A549 (cell line): ENCODE measurements at regions not wholly inside any gene's neighbourhood (a gene's known extent, or its start where the extent isn't known, plus 50 kb on each side); places are given as distances from the start of the nearest gene placed in this dataset.

Experiments
- BHLHE40 ChIP-seq: IDR thresholded peaks from 2 replicates; pipeline ENCODE4 v1.6.1; 2012; ENCODE audit warnings: low read depth, low read length, inconsistent platforms
- JUN ChIP-seq, 2 experiments: fragments of >200 bp; sonication (Bioruptor Twin); formaldehyde crosslinking; IDR thresholded peaks; 2 replicates in 1 of 2; 3 replicates in 1 of 2; pipeline ENCODE4 v1.6.1; 2016 to 2017
- MAFK ChIP-seq: fragments of 450-650 bp; IDR thresholded peaks from 2 replicates; pipeline ENCODE4 v1.6.1; 2014; ENCODE audit not compliant: partially characterized antibody
- NFE2L2 ChIP-seq: fragments of 150-350 bp; conservative IDR thresholded peaks from 2 replicates; pipeline ENCODE4 v1.6.1; 2014; ENCODE audit warnings: low read length
- POLR2A ChIP-seq: IDR thresholded peaks from 2 replicates; pipeline ENCODE4 v1.6.1; 2012; ENCODE audit warnings: mild to moderate bottlenecking, low read length
- RAD21 ChIP-seq, 2 experiments: fragments of >200 bp in 1 of 2; sonication (Bioruptor Twin) in 1 of 2; formaldehyde crosslinking in 1 of 2; IDR thresholded peaks in 1 of 2; conservative IDR thresholded peaks in 1 of 2; 2 replicates in 1 of 2; 3 replicates in 1 of 2; pipeline ENCODE4 v1.6.1; 2012 to 2018; ENCODE audit warnings: inconsistent platforms in 1 of 2
- SMC3 ChIP-seq: fragments of >200 bp; sonication (Bioruptor Twin); formaldehyde crosslinking; IDR thresholded peaks from 3 replicates; pipeline ENCODE4 v1.6.1; 2018; ENCODE audit warnings: inconsistent platforms
- USF2 ChIP-seq: fragments of 450-650 bp; IDR thresholded peaks from 2 replicates; pipeline ENCODE4 v1.6.1; 2014; ENCODE audit warnings: antibody characterized with exemption
- TF ChIP-seq, protein P1 (sequence below): fragments of >200 bp; sonication (Bioruptor Twin); formaldehyde crosslinking; IDR thresholded peaks from 3 replicates; pipeline ENCODE4 v1.5.1; 2016

DNA sequence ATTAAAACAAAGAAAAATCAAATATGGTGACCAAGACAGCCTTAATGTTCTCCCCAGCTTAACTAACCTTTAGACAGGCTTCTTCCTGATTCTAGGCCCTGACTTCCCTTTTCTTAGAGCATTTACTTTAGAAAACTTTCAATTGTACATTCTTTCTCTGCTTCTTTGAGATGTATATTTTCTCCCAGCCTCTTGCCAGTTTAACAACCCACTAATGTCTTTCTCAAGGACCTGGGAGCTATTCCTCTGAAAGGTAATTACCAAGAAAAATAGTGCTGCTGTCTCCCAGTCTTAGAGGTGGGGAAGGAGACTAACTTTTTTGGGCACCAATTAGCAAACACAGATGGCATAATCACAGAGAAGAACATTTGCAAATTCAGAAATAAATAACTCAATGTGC lies 62.8 kb upstream of the KCNQ5 start:
- no peak for TF ChIP-seq SMC3
- TF ChIP-seq MAFK = no peak
- TF ChIP-seq, protein P1, sequence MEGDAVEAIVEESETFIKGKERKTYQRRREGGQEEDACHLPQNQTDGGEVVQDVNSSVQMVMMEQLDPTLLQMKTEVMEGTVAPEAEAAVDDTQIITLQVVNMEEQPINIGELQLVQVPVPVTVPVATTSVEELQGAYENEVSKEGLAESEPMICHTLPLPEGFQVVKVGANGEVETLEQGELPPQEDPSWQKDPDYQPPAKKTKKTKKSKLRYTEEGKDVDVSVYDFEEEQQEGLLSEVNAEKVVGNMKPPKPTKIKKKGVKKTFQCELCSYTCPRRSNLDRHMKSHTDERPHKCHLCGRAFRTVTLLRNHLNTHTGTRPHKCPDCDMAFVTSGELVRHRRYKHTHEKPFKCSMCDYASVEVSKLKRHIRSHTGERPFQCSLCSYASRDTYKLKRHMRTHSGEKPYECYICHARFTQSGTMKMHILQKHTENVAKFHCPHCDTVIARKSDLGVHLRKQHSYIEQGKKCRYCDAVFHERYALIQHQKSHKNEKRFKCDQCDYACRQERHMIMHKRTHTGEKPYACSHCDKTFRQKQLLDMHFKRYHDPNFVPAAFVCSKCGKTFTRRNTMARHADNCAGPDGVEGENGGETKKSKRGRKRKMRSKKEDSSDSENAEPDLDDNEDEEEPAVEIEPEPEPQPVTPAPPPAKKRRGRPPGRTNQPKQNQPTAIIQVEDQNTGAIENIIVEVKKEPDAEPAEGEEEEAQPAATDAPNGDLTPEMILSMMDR = no peak
- no peak for TF ChIP-seq NFE2L2
- no peak for TF ChIP-seq USF2
- no peak for TF ChIP-seq RAD21 (conservative IDR thresholded peaks at IDR 0.05 in 1 of 2, IDR thresholded peaks at IDR 0.05 in 1 of 2)
- no peak for TF ChIP-seq BHLHE40
- no peak for TF ChIP-seq JUN (IDR thresholded peaks at IDR 0.05)
- TF ChIP-seq POLR2A = no peak
